ENCODE measurements at regions not wholly inside any gene's neighbourhood (a gene's known extent, or its start where the extent isn't known, plus 50 kb on each side); places are given as distances from the start of the nearest gene placed in this dataset.

- no peak for TF ChIP-seq CTCF (IDR thresholded peaks at IDR 0.05; ENCODE audit: insufficient read depth, low read depth, low read length, missing control alignments)
- no peak for DNase-seq (ENCODE audit: low read depth)
- H3K4me3 ChIP-seq (ENCODE audit: low read length) = no peak overlapping the region
Observed at GRCh38 chr6:114404339-114404955, 61.6 kb upstream of the HS3ST5 start.

- DNase-seq (ENCODE audit: low read depth) = no peak
- no peak overlapping the region for H3K4me3 ChIP-seq (ENCODE audit: low read length)
- TF ChIP-seq CTCF (IDR thresholded peaks at IDR 0.05; ENCODE audit: insufficient read depth, low read depth, low read length, missing control alignments) = no peak
Observed at GRCh38 chr6:114403858-114404257, 61.0 kb upstream of the HS3ST5 start.

- no peak for TF ChIP-seq CTCF (IDR thresholded peaks at IDR 0.05; ENCODE audit: insufficient read depth, low read depth, low read length, missing control alignments)
- no peak for DNase-seq (ENCODE audit: low read depth)
- H3K4me3 ChIP-seq (ENCODE audit: low read length) = no peak overlapping the region
Observed at GRCh38 chr6:114398481-114398880, 55.7 kb upstream of the HS3ST5 start.
